ENCODE measurements at regions not wholly inside any gene's neighbourhood (a gene's known extent, or its start where the extent isn't known, plus 50 kb on each side); places are given as distances from the start of the nearest gene placed in this dataset.

- no peak overlapping the region for H3K4me3 ChIP-seq
- no peak overlapping the region for H3K27ac ChIP-seq
- WGBS (ENCODE audit: missing lambda C conversion rate): 26% methylated on average over 12 of the region's 17 CpGs
- no peak for DNase-seq (ENCODE audit: low read depth in 1 of 2, low spot score in 1 of 2)
- TF ChIP-seq TP53 (CRISPR knock-in tag; IDR thresholded peaks at IDR 0.05) (no peak), HDAC2 (IDR thresholded peaks at IDR 0.05) (no peak), RARB (CRISPR knock-in tag; IDR thresholded peaks at IDR 0.05) (no peak), ZSCAN20 (CRISPR knock-in tag; IDR thresholded peaks at IDR 0.05) (no peak)
- no peak for ATAC-seq
- FAIRE-seq: no peak
- ChIA-PET CTCF (no interaction called here), POLR2A (no interaction called here)
- no peaks in the 10 kb centered on the region for H3K4me1 ChIP-seq
- H3K9me3 ChIP-seq: no peaks in the 10 kb centered on the region
- no peak overlapping the region for H3K4me2 ChIP-seq
Observed at GRCh38 chr1:29651684-29652665, 415.7 kb downstream of the PTPRU start.

GRCh38 chr1:29651246-29651645 lies 414.9 kb downstream of the PTPRU start:
- no peaks in the 10 kb centered on the region for H3K4me1 ChIP-seq
- TF ChIP-seq FOXS1 (CRISPR knock-in tag; IDR thresholded peaks at IDR 0.05): no peak
- TF ChIP-seq MAZ (IDR thresholded peaks at IDR 0.05; ENCODE audit: borderline replicate concordance, low read depth, low read length): no peak
- no peak for TF ChIP-seq HDAC2 (IDR thresholded peaks at IDR 0.05)
- TF ChIP-seq HEYL (CRISPR knock-in tag; IDR thresholded peaks at IDR 0.05): no peak
- no peak for TF ChIP-seq CBX2 (IDR thresholded peaks at IDR 0.05; ENCODE audit: borderline replicate concordance, low read depth)
- no peak for TF ChIP-seq SREBF2 (IDR thresholded peaks at IDR 0.05)
- TF ChIP-seq ATOH8 (CRISPR knock-in tag; IDR thresholded peaks at IDR 0.05; ENCODE audit: low read depth): no peak
- no peak for TF ChIP-seq SMC3 (IDR thresholded peaks at IDR 0.05)
- TF ChIP-seq CBX8 (IDR thresholded peaks at IDR 0.05): no peak
- TF ChIP-seq HOXB5 (CRISPR knock-in tag; IDR thresholded peaks at IDR 0.05): no peak
- no peak for TF ChIP-seq NFE2L2 (conservative IDR thresholded peaks at IDR 0.05; ENCODE audit: low read length)
- TF ChIP-seq CHD4 (IDR thresholded peaks at IDR 0.05; ENCODE audit: borderline replicate concordance): no peak
- no peak for TF ChIP-seq RCOR1 (IDR thresholded peaks at IDR 0.05; ENCODE audit: low read depth, low read length)
- TF ChIP-seq EP300 (IDR thresholded peaks at IDR 0.05): no peak
- TF ChIP-seq NR3C1 (IDR thresholded peaks at IDR 0.05): no peak
- TF ChIP-seq ZSCAN20 (CRISPR knock-in tag; IDR thresholded peaks at IDR 0.05): no peak
- ATAC-seq (no peak), FAIRE-seq (no peak), DNase-seq (ENCODE audit: low read depth in 1 of 2, low spot score in 1 of 2) (no peak)
- CTCF ChIA-PET: no interaction called here
- H3K4me2 ChIP-seq: no peak overlapping the region
- no peak overlapping the region for H3K4me3 ChIP-seq
- no peaks in the 10 kb centered on the region for H3K9me3 ChIP-seq
- H3K27ac ChIP-seq: no peak overlapping the region
- POLR2A ChIA-PET: no interaction called here

GRCh38 chr1:29650476-29650875 lies 414.2 kb downstream of the PTPRU start:
- FAIRE-seq (no peak), ATAC-seq (no peak), DNase-seq (ENCODE audit: low read depth in 1 of 2, low spot score in 1 of 2) (no peak)
- 51% methylated on average over 3 of the region's 3 CpGs for WGBS (ENCODE audit: missing lambda C conversion rate)
- ChIA-PET CTCF (no interaction called here), POLR2A (no interaction called here)
- H3K27ac ChIP-seq: no peak overlapping the region
- H3K9me3 ChIP-seq: no peaks in the 10 kb centered on the region
- no peak overlapping the region for H3K4me2 ChIP-seq
- no peaks in the 10 kb centered on the region for H3K4me1 ChIP-seq
- H3K4me3 ChIP-seq: no peak overlapping the region
- TF ChIP-seq RAD21 (conservative IDR thresholded peaks at IDR 0.05 in 1 of 2, IDR thresholded peaks at IDR 0.05 in 1 of 2) (no peak), JUN (IDR thresholded peaks at IDR 0.05) (no peak), EHF (CRISPR knock-in tag; IDR thresholded peaks at IDR 0.05) (no peak), NFE2L2 (conservative IDR thresholded peaks at IDR 0.05; ENCODE audit: low read length) (no peak), HEYL (CRISPR knock-in tag; IDR thresholded peaks at IDR 0.05) (no peak), HMGXB4 (CRISPR knock-in tag; IDR thresholded peaks at IDR 0.05; ENCODE audit: borderline replicate concordance) (no peak), HOXA7 (CRISPR knock-in tag; IDR thresholded peaks at IDR 0.05) (no peak), TFCP2L1 (CRISPR knock-in tag; IDR thresholded peaks at IDR 0.05) (no peak), SREBF2 (IDR thresholded peaks at IDR 0.05) (no peak), ELK1 (IDR thresholded peaks at IDR 0.05; ENCODE audit: low read depth, low read length) (no peak), FOSB (CRISPR knock-in tag; IDR thresholded peaks at IDR 0.05) (no peak), PHF8 (IDR thresholded peaks at IDR 0.05; ENCODE audit: borderline replicate concordance, low read depth) (no peak), HES2 (IDR thresholded peaks at IDR 0.05) (no peak), CHD2 (IDR thresholded peaks at IDR 0.05; ENCODE audit: low read length, partially characterized antibody) (no peak), PBX3 (IDR thresholded peaks at IDR 0.05) (no peak), JUNB (IDR thresholded peaks at IDR 0.05) (no peak), CHD4 (IDR thresholded peaks at IDR 0.05; ENCODE audit: borderline replicate concordance) (no peak), FOXS1 (CRISPR knock-in tag; IDR thresholded peaks at IDR 0.05) (no peak)
